BE2C (cell line): ENCODE measurements at regions not wholly inside any gene's neighbourhood (a gene's known extent, or its start where the extent isn't known, plus 50 kb on each side); places are given as distances from the start of the nearest gene placed in this dataset.

ENCODE experiments used
- DNase-seq: peaks from one replicate; pipeline ENCODE4 v3.0.0-alpha.2; 2020
- H3K27me3 ChIP-seq: fragments of 250-450 bp; sonication (Bioruptor Pico); 2 replicates; pipeline ENCODE4 v1.5.1; 2020; ENCODE audit warnings: mild to moderate bottlenecking
- H3K36me3 ChIP-seq: fragments of 250-450 bp; sonication (Bioruptor Pico); 2 replicates; pipeline ENCODE4 v1.5.1; 2020; ENCODE audit warnings: mild to moderate bottlenecking
- H3K4me1 ChIP-seq: fragments of 250-450 bp; sonication (Bioruptor Pico); 2 replicates; pipeline ENCODE4 v1.5.1; 2020
- H3K4me3 ChIP-seq: 2 replicates; pipeline ENCODE4 v1.5.1; 2011; ENCODE audit warnings: low read depth, low read length
- H3K9me3 ChIP-seq: fragments of 250-450 bp; sonication (Bioruptor Pico); 2 replicates; pipeline ENCODE4 v1.5.1; 2020
- CTCF ChIP-seq: IDR thresholded peaks from 2 replicates; pipeline ENCODE4 v1.5.1; 2012; ENCODE audit warnings: mild to moderate bottlenecking, low read depth, low read length

- DNase-seq, result no peak
- TF ChIP-seq CTCF, result no peak
- H3K27me3 ChIP-seq, result no peaks in the 10 kb centered on the region
- no peaks in the 10 kb centered on the region for H3K36me3 ChIP-seq
- H3K4me1 ChIP-seq, result no peaks in the 10 kb centered on the region
- no peaks in the 10 kb centered on the region for H3K9me3 ChIP-seq
- no peak overlapping the region for H3K4me3 ChIP-seq
These were observed 236.5 kb upstream of the KCNG1 start for GRCh38 chr20:51259455-51259854.

GRCh38 chr20:51258582-51259165 lies 235.8 kb upstream of the KCNG1 start:
- no peaks in the 10 kb centered on the region for H3K9me3 ChIP-seq
- H3K4me3 ChIP-seq, result no peak overlapping the region
- H3K27me3 ChIP-seq, result no peaks in the 10 kb centered on the region
- no peaks in the 10 kb centered on the region for H3K4me1 ChIP-seq
- TF ChIP-seq CTCF, result no peak
- no peaks in the 10 kb centered on the region for H3K36me3 ChIP-seq
- no peak for DNase-seq

GRCh38 chr20:51255417-51255816 lies 232.5 kb upstream of the KCNG1 start:
- no peaks in the 10 kb centered on the region for H3K27me3 ChIP-seq
- no peak for DNase-seq
- no peak for TF ChIP-seq CTCF

GRCh38 chr20:51253280-51253679 lies 230.4 kb upstream of the KCNG1 start:
- no peaks in the 10 kb centered on the region for H3K9me3 ChIP-seq
- DNase-seq, result no peak

More at GRCh38 chr20:51255417-51255816, 232.5 kb upstream of the KCNG1 start:
- Histone ChIP-seq H3K4me3 (no peak overlapping the region), H3K9me3 (no peaks in the 10 kb centered on the region), H3K36me3 (no peaks in the 10 kb centered on the region), H3K4me1 (no peaks in the 10 kb centered on the region)

GRCh38 chr20:51249781-51250180 lies 226.9 kb upstream of the KCNG1 start:
- Histone ChIP-seq H3K9me3 (no peaks in the 10 kb centered on the region), H3K4me3 (no peak overlapping the region), H3K27me3 (no peaks in the 10 kb centered on the region), H3K36me3 (no peaks in the 10 kb centered on the region), H3K4me1 (no peaks in the 10 kb centered on the region)
- no peak for DNase-seq
- no peak for TF ChIP-seq CTCF

More at GRCh38 chr20:51253280-51253679, 230.4 kb upstream of the KCNG1 start:
- no peak for TF ChIP-seq CTCF
- no peaks in the 10 kb centered on the region for H3K27me3 ChIP-seq
- no peaks in the 10 kb centered on the region for H3K4me1 ChIP-seq
- no peaks in the 10 kb centered on the region for H3K36me3 ChIP-seq
- no peak overlapping the region for H3K4me3 ChIP-seq

- DNase-seq, result no peak
These were observed 226.3 kb upstream of the KCNG1 start for GRCh38 chr20:51249215-51249614.

More at GRCh38 chr20:51249215-51249614, 226.3 kb upstream of the KCNG1 start:
- H3K27me3 ChIP-seq, result no peaks in the 10 kb centered on the region
- no peak for TF ChIP-seq CTCF
- no peaks in the 10 kb centered on the region for H3K36me3 ChIP-seq
- no peaks in the 10 kb centered on the region for H3K4me1 ChIP-seq
- no peaks in the 10 kb centered on the region for H3K9me3 ChIP-seq
- no peak overlapping the region for H3K4me3 ChIP-seq
